ENCODE measurements at regions not wholly inside any gene's neighbourhood (a gene's known extent, or its start where the extent isn't known, plus 50 kb on each side); places are given as distances from the start of the nearest gene placed in this dataset.

DNA sequence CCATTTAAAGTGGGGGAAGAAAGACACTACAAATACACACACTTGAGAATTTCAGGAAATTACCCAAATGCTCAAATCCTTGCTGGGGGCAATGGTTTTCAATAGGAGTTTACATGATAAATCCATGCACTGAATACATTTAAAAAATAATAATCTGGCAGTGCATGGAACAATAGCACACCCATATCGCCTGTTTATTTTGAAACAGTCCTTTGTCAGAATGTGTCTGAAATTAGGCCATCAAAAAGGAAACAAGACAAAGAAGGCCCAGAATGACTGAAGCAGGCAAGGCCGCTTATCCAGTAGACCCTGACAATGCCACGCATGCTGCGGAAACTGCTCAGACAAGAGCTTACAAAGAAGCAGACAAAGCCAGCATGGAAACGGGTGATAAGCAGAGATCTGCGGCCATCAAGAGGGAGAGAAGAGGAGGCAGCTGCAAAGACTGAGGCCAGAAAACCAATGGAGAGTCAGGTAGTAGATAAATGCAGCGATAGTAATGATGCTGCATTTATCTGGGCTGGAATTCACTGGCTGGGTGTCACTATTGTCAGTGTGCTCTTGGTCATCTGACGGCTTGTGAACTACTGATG, 211.9 kb upstream of the CNR1 start:
- no peak for DNase-seq
- TF ChIP-seq EZH2 (IDR thresholded peaks at IDR 0.05; ENCODE audit: insufficient read depth, poor library complexity, severe bottlenecking), result no peak
- no peak for TF ChIP-seq EZH2phosphoT487 (IDR thresholded peaks at IDR 0.05; ENCODE audit: insufficient read depth, low read depth)
- 98 to 99% methylated on average over 8 of the region's 8 CpGs for WGBS, 2 experiments (ENCODE audit: low coverage in 1 of 2, low lambda C conversion rate in 2 of 2, missing lambda C conversion rate in 2 of 2)
- H3K4me3 ChIP-seq, result no peak overlapping the region
- peaks cover 34% of the 10 kb centered on the region for H3F3A ChIP-seq (ENCODE audit: insufficient read depth)
- H3K36me3 ChIP-seq (ENCODE audit: low read depth), result no peaks in the 10 kb centered on the region
- H4K20me1 ChIP-seq (ENCODE audit: insufficient read depth), result no peaks in the 10 kb centered on the region
- no peak overlapping the region for H3K27ac ChIP-seq
- H2AFZ ChIP-seq, result no peak overlapping the region
- H3K27me3 ChIP-seq (replicated peaks; ENCODE audit: insufficient read depth), result no peaks in the 10 kb centered on the region
- no peaks in the 10 kb centered on the region for H3K9me2 ChIP-seq (ENCODE audit: insufficient read depth)
- no peaks in the 10 kb centered on the region for H3K79me2 ChIP-seq (ENCODE audit: insufficient read depth)
- no peaks in the 10 kb centered on the region for H3K9me3 ChIP-seq (ENCODE audit: low read depth)
- in situ Hi-C loops (cut with MboI), result no loop called here
- H3K4me1 ChIP-seq (ENCODE audit: insufficient read depth), result peaks cover 38% of the 10 kb centered on the region
- no peak overlapping the region for H3K9ac ChIP-seq
- H3K4me2 ChIP-seq (ENCODE audit: unreplicated experiment), result peak overlapping the region; percentile 67

DNA sequence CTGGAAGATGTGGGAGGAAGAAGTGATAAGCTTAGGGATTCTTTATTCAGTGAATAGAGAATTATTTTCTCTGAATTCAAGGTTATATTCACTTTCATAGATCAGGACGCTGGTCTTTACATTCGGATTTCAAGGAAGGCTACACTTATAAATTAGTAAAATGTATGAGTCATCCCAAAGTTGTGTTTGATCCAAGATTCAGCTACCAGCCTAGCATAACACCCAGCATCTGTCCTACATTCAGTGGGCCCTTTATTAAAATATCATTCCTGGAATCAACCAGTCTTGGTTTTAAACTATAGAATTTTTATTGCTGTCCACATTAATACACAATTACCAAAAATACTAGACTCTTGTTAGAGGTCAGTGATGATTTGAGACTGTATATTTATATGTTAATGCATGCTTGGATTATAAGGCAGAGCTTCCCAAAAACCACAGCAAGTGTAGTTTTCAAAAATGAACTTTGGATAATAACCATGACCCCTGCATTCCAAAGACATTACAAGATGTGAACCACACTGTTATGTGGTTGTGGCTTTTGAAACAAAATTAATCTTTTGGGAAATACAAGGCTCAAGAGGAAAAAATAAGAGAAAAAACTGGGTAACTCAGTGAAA, 210.7 kb upstream of the CNR1 start:
- Histone ChIP-seq H3K4me3 (no peak overlapping the region), H3K27me3 (replicated peaks; ENCODE audit: insufficient read depth) (no peaks in the 10 kb centered on the region), H3K9me2 (ENCODE audit: insufficient read depth) (no peaks in the 10 kb centered on the region), H3F3A (ENCODE audit: insufficient read depth) (peaks cover 34% of the 10 kb centered on the region), H3K4me2 (ENCODE audit: unreplicated experiment) (peak overlapping the region; percentile 67), H3K4me1 (ENCODE audit: insufficient read depth) (peaks cover 38% of the 10 kb centered on the region), H4K20me1 (ENCODE audit: insufficient read depth) (no peaks in the 10 kb centered on the region), H3K9me3 (ENCODE audit: low read depth) (no peaks in the 10 kb centered on the region), H2AFZ (no peak overlapping the region), H3K9ac (no peak overlapping the region), H3K27ac (peak overlapping the region; percentile 37), H3K79me2 (ENCODE audit: insufficient read depth) (no peaks in the 10 kb centered on the region), H3K36me3 (ENCODE audit: low read depth) (no peaks in the 10 kb centered on the region)
- DNase-seq, result peak; percentile 84
- in situ Hi-C loops (cut with MboI), result no loop called here
- no peak for TF ChIP-seq EZH2 (IDR thresholded peaks at IDR 0.05; ENCODE audit: insufficient read depth, poor library complexity, severe bottlenecking)
- TF ChIP-seq EZH2phosphoT487 (IDR thresholded peaks at IDR 0.05; ENCODE audit: insufficient read depth, low read depth), result peak; percentile 93
- 25 to 30% methylated on average over 2 of the region's 2 CpGs for WGBS, 2 experiments (ENCODE audit: low coverage in 1 of 2, low lambda C conversion rate in 2 of 2, missing lambda C conversion rate in 2 of 2)

- no peak overlapping the region for H3K27ac ChIP-seq
- in situ Hi-C loops (cut with MboI), result no loop called here
Measured at GRCh38 chr6:88376197-88376596, 210.1 kb upstream of the CNR1 start.

DNA sequence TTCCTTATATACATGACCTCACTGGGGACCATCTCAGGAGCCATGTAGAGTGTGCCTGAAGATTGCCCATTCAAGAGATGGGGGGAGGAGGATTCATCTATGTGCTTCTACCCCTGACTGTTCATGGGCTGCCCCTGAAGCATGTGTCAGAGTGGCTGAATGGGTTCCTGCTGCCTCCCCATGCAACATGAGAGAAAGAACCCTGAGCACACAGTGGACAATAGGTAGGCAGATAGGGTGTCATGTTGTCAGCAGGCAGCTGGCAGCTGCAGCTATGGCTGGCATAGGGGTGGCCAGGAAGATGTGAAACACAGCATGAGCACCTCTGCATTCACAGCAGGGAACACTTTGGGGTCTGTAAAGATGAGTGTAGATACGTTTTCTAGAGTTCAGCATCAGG, 208.4 kb upstream of the CNR1 start:
- Histone ChIP-seq H3K27me3 (replicated peaks; ENCODE audit: insufficient read depth) (no peaks in the 10 kb centered on the region; the same call in 1 of the 2 replicates), H3K4me1 (ENCODE audit: insufficient read depth) (peaks cover 20% of the 10 kb centered on the region), H3K4me3 (no peak overlapping the region), H4K20me1 (ENCODE audit: insufficient read depth) (no peaks in the 10 kb centered on the region), H3K9me3 (ENCODE audit: low read depth) (no peaks in the 10 kb centered on the region), H3K9ac (no peak overlapping the region), H3K9me2 (ENCODE audit: insufficient read depth) (no peaks in the 10 kb centered on the region), H3K36me3 (ENCODE audit: low read depth) (no peaks in the 10 kb centered on the region), H3K4me2 (ENCODE audit: unreplicated experiment) (no peak overlapping the region), H3K27ac (no peak overlapping the region), H3F3A (ENCODE audit: insufficient read depth) (peaks cover 22% of the 10 kb centered on the region), H2AFZ (no peak overlapping the region), H3K79me2 (ENCODE audit: insufficient read depth) (no peaks in the 10 kb centered on the region)
- no peak for TF ChIP-seq EZH2 (IDR thresholded peaks at IDR 0.05; ENCODE audit: insufficient read depth, poor library complexity, severe bottlenecking)
- no peak for TF ChIP-seq EZH2phosphoT487 (IDR thresholded peaks at IDR 0.05; ENCODE audit: insufficient read depth, low read depth)
- in situ Hi-C loops (cut with MboI), result no loop called here
- DNase-seq, result no peak
- WGBS, 2 experiments (ENCODE audit: low coverage in 1 of 2, low lambda C conversion rate in 2 of 2, missing lambda C conversion rate in 2 of 2), result 81 to 84% methylated on average over 1 of the region's 1 CpG

More at GRCh38 chr6:88376197-88376596, 210.1 kb upstream of the CNR1 start:
- H3K79me2 ChIP-seq (ENCODE audit: insufficient read depth), result no peaks in the 10 kb centered on the region
- no peaks in the 10 kb centered on the region for H3K36me3 ChIP-seq (ENCODE audit: low read depth)
- no peaks in the 10 kb centered on the region for H3K9me3 ChIP-seq (ENCODE audit: low read depth)
- H3K4me2 ChIP-seq (ENCODE audit: unreplicated experiment), result peak overlapping the region; percentile 67
- no peaks in the 10 kb centered on the region; the same call in 1 of the 2 replicates for H3K27me3 ChIP-seq (replicated peaks; ENCODE audit: insufficient read depth)
- no peaks in the 10 kb centered on the region for H4K20me1 ChIP-seq (ENCODE audit: insufficient read depth)
- no peaks in the 10 kb centered on the region for H3K9me2 ChIP-seq (ENCODE audit: insufficient read depth)
- no peak overlapping the region for H3K4me3 ChIP-seq
- H3F3A ChIP-seq (ENCODE audit: insufficient read depth), result peaks cover 32% of the 10 kb centered on the region
- no peak overlapping the region for H3K9ac ChIP-seq
- H2AFZ ChIP-seq, result no peak overlapping the region
- WGBS, 2 experiments (ENCODE audit: low coverage in 1 of 2, low lambda C conversion rate in 2 of 2, missing lambda C conversion rate in 2 of 2), result 97 to 100% methylated on average over 2 of the region's 2 CpGs
- TF ChIP-seq EZH2 (IDR thresholded peaks at IDR 0.05; ENCODE audit: insufficient read depth, poor library complexity, severe bottlenecking) (no peak), EZH2phosphoT487 (IDR thresholded peaks at IDR 0.05; ENCODE audit: insufficient read depth, low read depth) (no peak)
- DNase-seq, result no peak
- H3K4me1 ChIP-seq (ENCODE audit: insufficient read depth), result peaks cover 37% of the 10 kb centered on the region
